ENCODE measurements at regions not wholly inside any gene's neighbourhood (a gene's known extent, or its start where the extent isn't known, plus 50 kb on each side); places are given as distances from the start of the nearest gene placed in this dataset.

DNA sequence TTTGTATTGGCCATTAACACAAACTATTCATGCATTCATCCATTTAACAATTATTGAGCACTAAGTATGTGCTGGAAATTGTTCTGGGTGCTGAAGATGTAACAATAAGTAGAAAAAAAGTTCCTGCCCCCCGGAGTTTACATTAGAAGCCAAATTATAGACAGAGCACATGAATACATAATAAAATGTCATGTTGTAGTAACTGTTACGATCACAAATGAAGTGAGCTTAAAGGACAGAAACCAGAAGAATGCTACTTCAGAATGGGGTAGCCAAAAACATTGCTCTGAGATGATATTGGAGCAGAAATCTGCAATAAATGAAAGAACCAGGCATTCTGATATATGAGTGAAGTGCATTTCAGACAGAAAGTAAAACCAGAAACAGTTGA lies 256.0 kb upstream of the SETBP1 start:
- ChIA-PET CTCF (interaction anchor here (0.6 kb wide), 2 partner anchors 33 to 63 kb away, joined by 3 read pairs; no protein-coding TSS in a partner anchor), POLR2A (no interaction called here)
- Mint-ChIP-seq H3K4me3 (ENCODE audit: unreplicated experiment) (no peak overlapping the region), H3K9me3 (ENCODE audit: unreplicated experiment) (no peaks in the 10 kb centered on the region), H3K4me1 (ENCODE audit: insufficient read depth, unreplicated experiment) (no peaks in the 10 kb centered on the region), H3K27me3 (ENCODE audit: insufficient read depth, unreplicated experiment) (no peaks in the 10 kb centered on the region), H3K27ac (ENCODE audit: low read depth, unreplicated experiment) (no peak overlapping the region), H3K36me3 (ENCODE audit: insufficient read depth, unreplicated experiment) (no peaks in the 10 kb centered on the region)
- no peak for DNase-seq (ENCODE audit: unreplicated experiment)
- no TSS peak for BruUV-seq (replicated peaks)
- TF ChIP-seq, protein P1, sequence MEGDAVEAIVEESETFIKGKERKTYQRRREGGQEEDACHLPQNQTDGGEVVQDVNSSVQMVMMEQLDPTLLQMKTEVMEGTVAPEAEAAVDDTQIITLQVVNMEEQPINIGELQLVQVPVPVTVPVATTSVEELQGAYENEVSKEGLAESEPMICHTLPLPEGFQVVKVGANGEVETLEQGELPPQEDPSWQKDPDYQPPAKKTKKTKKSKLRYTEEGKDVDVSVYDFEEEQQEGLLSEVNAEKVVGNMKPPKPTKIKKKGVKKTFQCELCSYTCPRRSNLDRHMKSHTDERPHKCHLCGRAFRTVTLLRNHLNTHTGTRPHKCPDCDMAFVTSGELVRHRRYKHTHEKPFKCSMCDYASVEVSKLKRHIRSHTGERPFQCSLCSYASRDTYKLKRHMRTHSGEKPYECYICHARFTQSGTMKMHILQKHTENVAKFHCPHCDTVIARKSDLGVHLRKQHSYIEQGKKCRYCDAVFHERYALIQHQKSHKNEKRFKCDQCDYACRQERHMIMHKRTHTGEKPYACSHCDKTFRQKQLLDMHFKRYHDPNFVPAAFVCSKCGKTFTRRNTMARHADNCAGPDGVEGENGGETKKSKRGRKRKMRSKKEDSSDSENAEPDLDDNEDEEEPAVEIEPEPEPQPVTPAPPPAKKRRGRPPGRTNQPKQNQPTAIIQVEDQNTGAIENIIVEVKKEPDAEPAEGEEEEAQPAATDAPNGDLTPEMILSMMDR (IDR thresholded peaks at IDR 0.05; ENCODE audit: unreplicated experiment), result no peak
- intact Hi-C loops (cut with micrococcal nuclease), result no loop called here

DNA sequence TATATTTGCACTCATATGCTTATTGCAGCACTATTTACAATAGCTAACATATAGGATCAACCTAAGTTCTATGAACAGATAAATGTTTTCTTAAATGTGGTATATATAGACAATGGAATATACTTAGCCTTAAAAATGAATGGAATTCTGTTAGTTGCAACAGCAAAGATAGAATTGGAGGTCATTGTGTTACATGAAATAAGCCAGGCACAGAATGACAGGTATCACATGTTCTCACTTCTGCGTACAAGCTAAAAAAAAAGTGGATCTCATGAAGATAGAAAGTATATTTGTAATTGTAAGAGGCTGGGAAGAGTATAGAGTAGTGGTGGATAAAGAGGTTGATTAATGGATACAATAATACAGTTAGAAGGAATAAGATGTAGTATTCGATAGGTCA lies 255.5 kb upstream of the SETBP1 start:
- TF ChIP-seq, protein P1 (IDR thresholded peaks at IDR 0.05; ENCODE audit: unreplicated experiment), result no peak
- POLR2A ChIA-PET, result no interaction called here
- DNase-seq (ENCODE audit: unreplicated experiment), result no peak
- BruUV-seq (replicated peaks), result no TSS peak
- H3K4me3 Mint-ChIP-seq (ENCODE audit: unreplicated experiment), result no peak overlapping the region
- no peaks in the 10 kb centered on the region for H3K9me3 Mint-ChIP-seq (ENCODE audit: unreplicated experiment)
- no peaks in the 10 kb centered on the region for H3K27me3 Mint-ChIP-seq (ENCODE audit: insufficient read depth, unreplicated experiment)
- CTCF ChIA-PET, result interaction anchor here (0.6 kb wide), 2 partner anchors 32 to 63 kb away, joined by 3 read pairs; no protein-coding TSS in a partner anchor
- no peak overlapping the region for H3K27ac Mint-ChIP-seq (ENCODE audit: low read depth, unreplicated experiment)
- intact Hi-C loops (cut with micrococcal nuclease), result no loop called here
- no peaks in the 10 kb centered on the region for H3K4me1 Mint-ChIP-seq (ENCODE audit: insufficient read depth, unreplicated experiment)
- H3K36me3 Mint-ChIP-seq (ENCODE audit: insufficient read depth, unreplicated experiment), result no peaks in the 10 kb centered on the region

DNA sequence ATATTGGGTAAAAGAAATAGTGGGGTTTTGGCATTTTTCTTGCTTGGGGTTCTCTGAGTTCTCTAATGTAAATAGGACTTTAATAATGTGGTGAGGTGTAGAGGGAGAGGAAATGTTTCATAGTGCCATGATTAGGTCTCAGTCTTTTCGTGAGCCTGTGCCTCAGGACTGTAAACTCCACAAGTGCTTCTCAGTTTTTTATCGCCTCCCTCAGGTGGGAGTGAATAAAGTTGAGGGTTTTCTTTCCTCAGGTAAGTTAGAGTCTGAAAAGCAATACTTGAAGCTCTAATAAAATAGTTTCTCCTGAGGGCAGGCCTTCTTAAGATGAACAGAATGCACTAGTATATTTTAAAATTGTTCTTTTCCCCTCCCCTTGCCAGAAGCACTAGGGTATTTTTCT lies 243.1 kb upstream of the SETBP1 start:
- no TSS peak for BruUV-seq (replicated peaks)

DNA sequence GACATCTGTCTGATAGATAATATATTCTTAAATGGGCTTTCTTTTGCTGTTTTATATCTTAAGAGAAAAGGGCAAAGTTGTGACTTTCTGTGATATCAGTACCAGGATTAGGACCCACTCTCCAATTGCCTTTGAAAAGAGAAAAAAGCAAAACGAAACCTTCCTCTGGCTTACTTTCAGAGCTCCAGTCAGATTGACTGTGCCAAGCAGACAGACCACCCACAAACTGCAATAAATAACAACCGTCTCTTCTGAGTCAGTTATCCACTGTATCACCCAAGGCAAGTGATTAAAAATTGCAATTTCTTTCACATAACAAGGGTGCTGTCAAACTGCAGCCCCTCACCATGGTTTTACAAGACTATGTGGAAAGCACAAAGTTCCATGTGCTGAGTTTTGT lies 230.5 kb upstream of the SETBP1 start:
- Mint-ChIP-seq H3K9me3 (ENCODE audit: unreplicated experiment) (no peaks in the 10 kb centered on the region), H3K36me3 (ENCODE audit: insufficient read depth, unreplicated experiment) (no peaks in the 10 kb centered on the region), H3K4me1 (ENCODE audit: insufficient read depth, unreplicated experiment) (no peaks in the 10 kb centered on the region), H3K4me3 (ENCODE audit: unreplicated experiment) (no peak overlapping the region), H3K27me3 (ENCODE audit: insufficient read depth, unreplicated experiment) (no peaks in the 10 kb centered on the region), H3K27ac (ENCODE audit: low read depth, unreplicated experiment) (no peak overlapping the region)
- CTCF ChIA-PET, result no interaction called here
- POLR2A ChIA-PET, result no interaction called here
- intact Hi-C loops (cut with micrococcal nuclease), result no loop called here
- no peak for DNase-seq (ENCODE audit: unreplicated experiment)
- BruUV-seq (replicated peaks), result no TSS peak
- TF ChIP-seq, protein P1 (IDR thresholded peaks at IDR 0.05; ENCODE audit: unreplicated experiment), result no peak

More for the DNA sequence above, 243.1 kb upstream of the SETBP1 start:
- Mint-ChIP-seq H3K4me1 (ENCODE audit: insufficient read depth, unreplicated experiment) (no peaks in the 10 kb centered on the region), H3K9me3 (ENCODE audit: unreplicated experiment) (no peaks in the 10 kb centered on the region), H3K27me3 (ENCODE audit: insufficient read depth, unreplicated experiment) (no peaks in the 10 kb centered on the region), H3K36me3 (ENCODE audit: insufficient read depth, unreplicated experiment) (no peaks in the 10 kb centered on the region), H3K4me3 (ENCODE audit: unreplicated experiment) (no peak overlapping the region), H3K27ac (ENCODE audit: low read depth, unreplicated experiment) (no peak overlapping the region)
- ChIA-PET POLR2A (no interaction called here), CTCF (interaction anchor here (0.6 to 0.7 kb wide), 2 partner anchors 95 to 152 kb away, joined by 3 read pairs; no protein-coding TSS in a partner anchor)
- no peak for DNase-seq (ENCODE audit: unreplicated experiment)
- TF ChIP-seq, protein P1 (IDR thresholded peaks at IDR 0.05; ENCODE audit: unreplicated experiment), result no peak
- intact Hi-C loops (cut with micrococcal nuclease), result no loop called here
